Hippocampal formation (tissue), 2 donors: ENCODE measurements at regions not wholly inside any gene's neighbourhood (a gene's known extent, or its start where the extent isn't known, plus 50 kb on each side); places are given as distances from the start of the nearest gene placed in this dataset.

Source experiments
- DNase-seq, 2 donors: peaks; one replicate each; lab custom pipeline; 2025; lab: John Stamatoyannopoulos, UW

DNA sequence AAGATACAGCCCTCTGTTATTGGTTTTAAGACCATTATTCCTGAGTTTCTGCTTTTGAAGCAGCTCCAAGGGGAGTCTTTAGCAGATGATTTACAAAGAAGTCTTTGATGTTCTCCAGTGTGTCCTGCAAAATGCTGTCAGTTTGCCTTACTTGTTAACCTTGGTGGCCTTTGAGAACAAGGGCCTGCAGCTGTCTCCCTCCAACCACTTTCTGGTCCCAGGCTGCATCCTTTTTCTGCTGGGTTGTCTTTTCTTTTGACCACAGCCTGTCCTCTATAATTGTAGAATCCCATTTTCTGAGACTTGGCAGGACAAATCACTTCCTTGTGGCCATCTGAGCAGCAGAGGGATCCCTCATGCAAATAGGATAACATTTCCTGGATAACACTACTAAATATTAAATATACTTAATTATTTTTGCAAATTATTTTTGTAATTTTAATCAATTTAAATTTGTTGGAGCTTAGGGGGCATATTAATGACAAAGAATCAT is 281.4 kb downstream of the DMRT2 start:
- no peak for DNase-seq

DNA sequence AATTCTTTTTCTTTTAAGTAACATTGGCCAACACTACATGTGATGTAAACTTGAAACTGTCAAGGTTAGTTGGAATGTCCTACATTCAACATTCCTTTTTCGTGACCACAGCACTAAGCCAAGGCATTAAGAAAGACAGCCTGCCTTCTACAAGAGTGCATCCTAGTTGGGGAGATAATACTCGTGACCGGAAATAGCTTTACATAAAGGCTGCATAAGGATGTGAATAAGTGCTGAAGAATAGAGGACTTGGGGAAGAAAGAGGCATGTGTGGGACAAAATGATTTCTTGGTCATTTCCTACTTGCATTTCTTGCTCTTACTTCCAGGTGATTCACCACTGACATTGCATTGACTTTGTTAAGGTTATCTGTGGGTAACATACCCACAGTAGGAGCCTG is 282.0 kb downstream of the DMRT2 start:
- DNase-seq, result no peak

DNA sequence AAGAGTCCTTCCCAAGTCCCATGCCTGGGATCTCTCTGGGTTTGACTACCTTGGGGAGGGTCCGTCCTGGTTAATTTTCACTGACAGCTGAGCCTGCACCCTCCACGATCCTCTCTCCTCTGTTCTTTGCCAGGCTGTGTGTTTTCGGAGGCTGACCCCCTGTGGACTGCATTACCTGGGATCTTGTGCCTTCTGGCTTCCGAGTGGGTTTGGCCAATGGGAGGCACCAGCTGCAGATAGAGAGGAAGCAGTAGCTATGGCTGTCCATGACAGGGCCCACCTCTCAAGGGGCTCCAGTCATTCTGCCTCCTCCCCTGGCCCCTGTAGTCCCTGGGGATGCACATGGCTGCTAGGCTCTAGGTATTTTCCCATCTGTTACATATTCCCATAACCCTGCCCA is 285.0 kb downstream of the DMRT2 start:
- no peak for DNase-seq

DNA sequence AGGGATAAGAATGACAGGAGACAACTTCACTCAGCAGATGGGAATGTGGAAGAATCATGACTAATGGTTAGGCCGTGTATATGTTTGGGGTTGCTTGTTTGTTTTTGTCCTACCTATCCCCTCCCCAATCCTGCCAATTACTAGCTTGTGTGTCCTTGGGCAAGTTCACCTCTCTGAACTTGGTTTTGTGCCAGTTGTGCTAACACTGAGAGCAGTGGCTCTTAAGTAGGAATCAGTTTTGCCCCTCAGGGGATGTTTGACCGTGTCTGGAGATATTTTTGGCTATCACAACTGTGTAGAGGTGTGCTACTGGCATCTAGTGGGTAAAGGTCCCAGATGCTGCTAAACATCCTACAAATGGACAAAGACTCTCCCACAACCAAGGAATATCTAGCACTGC is 287.0 kb downstream of the DMRT2 start:
- no peak for DNase-seq

DNA sequence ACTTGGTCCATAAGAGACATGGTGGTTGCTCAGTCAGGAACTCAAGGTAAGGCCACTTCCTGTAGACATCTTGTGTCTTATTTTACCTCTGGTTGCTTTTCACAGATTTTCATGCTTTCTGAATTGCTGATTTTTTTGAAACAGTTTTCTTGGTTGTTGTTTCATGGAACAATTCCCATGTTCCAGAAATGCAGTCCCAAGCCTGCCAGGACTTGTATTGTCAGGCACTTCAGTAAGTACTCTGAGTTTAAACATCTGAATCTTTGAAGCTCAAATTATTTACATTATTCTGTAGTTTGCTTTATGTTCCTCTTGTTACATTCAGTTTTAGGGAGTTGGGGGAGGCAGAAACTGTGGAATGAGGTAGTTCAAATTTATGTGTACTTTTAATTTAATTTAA is 290.2 kb downstream of the DMRT2 start:
- DNase-seq, result no peak

DNA sequence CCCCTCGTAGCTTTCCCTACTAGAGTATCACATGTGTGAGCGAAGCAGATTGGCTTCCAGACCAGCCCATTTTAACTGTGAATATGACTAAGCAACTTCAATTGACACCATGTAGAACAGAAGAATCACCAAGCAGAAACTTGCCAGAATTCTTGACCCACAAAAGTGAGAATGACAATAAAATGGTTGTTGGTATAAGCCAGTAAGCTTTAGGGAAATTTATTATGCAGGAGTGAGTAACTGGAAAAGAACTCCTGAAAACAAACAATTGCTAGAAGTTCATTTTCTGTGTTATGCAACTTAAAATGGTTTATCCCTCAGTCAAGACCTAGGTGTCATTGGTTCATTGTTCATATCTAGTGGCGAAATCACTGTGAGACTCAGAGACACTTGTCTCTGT is 303.1 kb downstream of the DMRT2 start:
- no peak for DNase-seq

DNA sequence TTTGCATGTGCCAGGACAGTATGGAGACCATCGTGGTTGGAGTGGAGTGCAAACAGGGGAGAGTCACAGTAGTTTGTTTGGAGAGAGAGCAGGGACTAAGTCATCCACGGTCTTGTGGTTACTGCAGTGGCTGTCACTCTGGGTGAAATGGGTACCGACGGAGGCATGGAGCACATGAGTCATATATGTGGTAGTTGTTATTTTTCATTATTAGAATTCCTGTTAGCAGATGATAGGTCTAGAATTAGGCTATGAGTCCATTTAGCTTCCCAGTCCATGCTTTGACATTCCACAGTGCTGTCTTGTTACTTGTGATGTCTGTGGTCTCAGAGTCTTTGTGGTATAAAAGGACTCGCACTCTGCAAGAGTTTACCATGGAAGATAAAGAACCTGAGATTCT is 303.9 kb downstream of the DMRT2 start:
- no peak for DNase-seq

DNA sequence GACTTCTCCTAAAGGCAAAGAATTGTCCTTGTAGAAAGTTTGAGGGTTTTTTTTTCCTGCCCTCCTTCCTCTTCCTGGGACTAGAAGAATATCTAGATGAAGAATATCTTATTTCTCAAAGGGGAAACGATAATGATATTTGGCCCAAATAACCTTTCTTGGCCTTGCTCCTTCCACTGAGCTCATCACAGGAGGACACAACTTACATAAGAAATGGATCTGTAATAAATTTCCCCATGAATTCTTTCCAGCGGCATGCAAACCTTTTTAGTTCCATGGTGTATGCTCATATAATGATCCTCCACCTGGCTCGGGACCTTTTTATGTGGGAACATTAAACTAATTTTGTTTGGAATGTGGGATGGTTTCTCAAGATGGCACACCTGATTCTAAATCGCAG is 304.4 kb downstream of the DMRT2 start:
- no peak for DNase-seq

DNA sequence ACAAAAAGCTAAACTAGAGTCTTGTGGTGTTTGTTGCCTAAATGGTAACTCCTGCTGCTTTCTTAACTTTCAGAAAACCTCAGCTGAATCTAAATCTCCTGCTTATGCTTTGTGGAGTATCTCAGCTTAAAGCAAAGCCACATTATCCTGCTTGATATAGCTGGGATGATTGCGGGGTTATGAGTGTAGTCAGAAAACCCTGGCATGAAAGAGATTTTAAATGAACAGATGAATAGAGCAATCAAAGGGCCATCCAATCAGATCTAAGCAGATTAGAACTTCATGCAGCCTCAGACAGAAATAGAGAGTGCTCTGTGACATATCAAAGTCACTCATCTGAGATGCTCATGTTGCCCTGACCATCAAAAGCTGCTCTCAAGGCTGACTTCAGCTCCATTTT is 305.5 kb downstream of the DMRT2 start:
- no peak for DNase-seq

DNA sequence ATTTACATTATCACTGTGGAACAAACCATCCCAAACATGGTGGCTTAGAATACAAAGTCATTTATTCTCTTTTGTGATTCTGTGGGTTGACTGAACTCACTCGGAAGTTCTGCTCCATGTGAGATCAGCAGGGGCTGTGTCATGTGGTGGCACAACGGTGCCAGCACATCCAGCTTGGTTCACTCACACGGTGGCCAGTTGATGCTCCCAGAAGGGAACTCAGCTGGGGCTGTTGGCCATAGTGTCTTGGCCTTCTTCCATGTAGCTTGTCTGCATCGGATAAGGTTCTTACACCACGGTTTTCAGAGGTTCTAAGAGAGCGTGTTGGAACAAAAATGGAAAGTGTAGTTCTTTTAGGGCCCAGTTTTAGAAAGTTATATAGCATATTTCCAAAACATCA is 312.7 kb downstream of the DMRT2 start:
- no peak for DNase-seq

DNA sequence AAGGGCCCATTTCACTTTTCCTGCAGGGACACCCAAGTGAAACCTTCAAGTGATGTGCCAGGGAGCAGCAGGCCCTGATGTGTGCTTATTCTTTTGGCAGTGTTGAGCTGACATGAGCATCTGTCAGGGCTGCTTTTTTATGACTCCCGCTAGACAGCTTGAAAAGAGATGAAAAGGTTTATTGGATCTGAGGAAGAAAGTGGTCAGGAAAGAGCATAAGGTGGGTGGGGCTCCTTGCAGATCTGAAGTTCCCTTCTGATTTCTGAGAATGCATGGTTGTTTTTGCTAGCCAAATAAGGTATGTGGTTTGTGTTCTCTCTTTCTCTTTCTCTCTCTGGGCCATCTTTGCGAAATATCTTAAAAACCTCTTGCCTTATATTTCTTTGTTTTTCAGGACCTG is 316.1 kb downstream of the DMRT2 start:
- DNase-seq, result no peak

DNA sequence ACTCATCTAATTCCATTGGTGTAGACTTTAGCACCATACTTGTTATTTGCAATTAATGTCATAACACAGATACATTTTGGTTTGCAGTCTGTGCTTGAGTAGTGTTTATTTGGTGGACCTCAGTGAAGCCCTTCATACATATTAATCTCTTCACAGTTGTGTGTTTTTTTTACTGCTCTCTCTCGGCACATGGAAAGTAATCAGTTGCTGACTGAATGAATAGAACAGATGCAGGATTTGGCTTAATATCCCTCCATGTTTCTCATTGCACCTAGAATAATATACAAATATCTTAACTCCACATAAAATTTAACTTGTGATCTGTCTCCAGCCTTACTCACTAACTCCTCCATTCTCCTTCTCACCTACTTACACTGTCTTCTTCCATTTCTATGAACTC is 319.1 kb downstream of the DMRT2 start:
- no peak for DNase-seq

DNA sequence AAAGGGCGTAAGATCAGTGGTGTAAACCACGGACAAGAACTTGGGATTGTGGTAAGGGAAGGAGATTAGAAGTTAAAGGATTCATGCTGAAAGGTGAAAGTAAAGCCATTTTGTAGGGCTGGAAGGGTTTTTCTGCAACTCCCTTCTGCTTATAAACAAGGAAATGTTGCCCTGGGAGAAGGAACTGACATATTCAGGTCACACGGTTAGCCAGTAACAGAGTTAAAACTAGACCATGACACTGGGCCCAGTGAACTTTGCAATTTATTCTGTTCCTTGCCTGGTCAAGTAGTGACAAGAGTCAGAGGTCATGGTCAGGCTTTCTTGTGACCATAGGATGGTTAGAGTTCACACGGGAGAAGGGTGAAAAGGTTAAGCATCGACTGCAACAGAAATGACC is 323.3 kb downstream of the DMRT2 start:
- no peak for DNase-seq

DNA sequence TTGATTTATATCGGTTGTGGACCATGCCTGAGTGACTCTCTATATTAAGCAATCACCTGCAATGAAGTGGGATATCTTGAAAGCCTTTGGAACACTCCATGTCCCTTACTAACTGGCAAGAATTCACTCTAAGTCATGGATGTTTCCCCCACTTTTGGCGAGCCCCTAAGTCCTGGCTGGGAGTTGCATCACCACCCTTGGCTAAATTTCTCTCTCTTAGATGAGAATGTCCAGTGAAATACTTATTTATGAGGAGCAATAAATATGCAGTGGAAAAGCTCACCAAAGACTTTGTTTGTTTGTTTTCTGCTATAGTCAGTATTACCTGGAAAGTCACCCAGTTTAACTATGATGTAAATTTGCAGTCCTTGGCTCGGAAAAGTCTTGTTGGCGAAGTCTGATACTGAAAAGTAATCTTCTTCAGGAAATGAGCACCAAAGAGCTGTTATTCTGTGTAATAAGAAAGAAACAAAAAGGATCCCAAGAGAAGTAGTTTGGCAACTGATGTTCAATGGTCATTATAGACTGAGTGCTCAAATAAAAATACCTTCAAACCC is 333.8 kb downstream of the DMRT2 start:
- no peak for DNase-seq

DNA sequence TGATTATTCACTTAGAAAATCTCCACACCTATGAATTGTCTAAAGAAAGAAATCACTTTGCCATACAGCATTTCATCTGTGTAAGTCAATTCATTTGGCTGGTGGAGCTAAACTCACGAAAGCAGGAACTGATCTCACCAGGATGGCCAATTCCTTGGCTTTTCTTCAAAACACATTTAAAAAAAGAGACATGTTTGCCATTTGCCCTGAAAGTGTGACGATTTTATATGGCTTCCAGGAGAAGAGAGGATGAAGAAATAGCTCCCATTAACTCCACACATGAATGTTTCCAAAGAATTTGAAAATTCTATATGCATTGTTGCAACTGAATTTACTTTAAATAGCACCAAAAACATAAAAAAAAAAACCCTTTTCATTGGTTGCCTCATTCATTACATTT is 334.7 kb downstream of the DMRT2 start:
- no peak for DNase-seq

DNA sequence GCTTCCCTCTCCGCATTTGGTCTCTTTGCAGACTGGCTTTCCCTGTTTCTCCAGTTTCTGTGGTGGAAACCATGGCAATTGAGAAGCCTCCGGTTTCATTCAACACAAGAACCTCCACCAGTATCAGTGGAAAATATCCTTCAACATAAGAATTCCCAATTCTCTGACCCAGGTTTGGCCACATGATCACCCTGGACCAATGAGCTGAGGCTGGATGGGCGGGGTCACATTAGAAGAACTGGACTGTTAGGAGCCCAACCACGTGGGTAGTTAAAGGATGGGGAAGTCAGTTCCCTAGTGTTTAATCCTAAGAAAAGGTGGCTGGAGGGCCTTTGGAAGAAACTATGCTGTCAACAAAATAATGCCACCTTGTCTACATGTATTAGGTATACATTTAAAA is 336.3 kb downstream of the DMRT2 start:
- no peak for DNase-seq

DNA sequence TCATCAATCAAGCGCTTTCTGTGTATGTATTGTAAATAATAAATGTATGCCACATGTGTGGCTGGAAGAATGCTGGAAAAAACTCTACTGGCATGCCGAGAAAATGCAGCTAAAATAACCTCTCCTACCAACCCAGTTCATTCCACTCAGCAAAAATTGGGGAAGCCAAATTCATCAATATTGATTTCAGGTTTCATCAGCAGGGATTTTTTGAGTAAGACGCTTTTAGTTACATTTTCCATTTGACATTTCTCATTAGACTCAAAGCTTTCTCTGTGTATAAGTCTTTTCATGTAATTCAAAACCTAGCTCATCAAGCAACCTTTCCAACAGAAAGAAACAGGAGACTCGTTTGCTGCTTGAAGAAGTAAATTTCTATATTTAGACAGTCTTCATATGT is 338.1 kb downstream of the DMRT2 start:
- no peak for DNase-seq

DNA sequence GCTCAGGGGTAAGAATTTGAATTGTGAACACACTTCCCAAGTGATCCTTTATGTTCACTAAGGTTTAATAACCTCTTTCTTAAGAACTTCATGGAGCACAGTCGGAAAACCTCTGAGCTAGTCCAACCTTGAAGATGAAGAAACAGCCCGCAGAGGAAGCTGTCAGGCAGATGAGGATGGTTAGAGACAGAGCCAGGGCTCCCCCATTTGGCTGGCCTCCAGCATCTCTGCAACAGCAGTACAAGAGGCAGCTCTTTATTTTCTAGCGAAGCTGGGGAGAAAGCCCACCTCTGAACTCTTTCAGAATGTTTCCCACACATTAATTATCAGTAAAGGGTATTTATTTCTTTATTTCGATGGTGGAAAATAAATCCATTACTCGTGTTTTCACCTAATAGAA is 350.8 kb downstream of the DMRT2 start:
- no peak for DNase-seq

DNA sequence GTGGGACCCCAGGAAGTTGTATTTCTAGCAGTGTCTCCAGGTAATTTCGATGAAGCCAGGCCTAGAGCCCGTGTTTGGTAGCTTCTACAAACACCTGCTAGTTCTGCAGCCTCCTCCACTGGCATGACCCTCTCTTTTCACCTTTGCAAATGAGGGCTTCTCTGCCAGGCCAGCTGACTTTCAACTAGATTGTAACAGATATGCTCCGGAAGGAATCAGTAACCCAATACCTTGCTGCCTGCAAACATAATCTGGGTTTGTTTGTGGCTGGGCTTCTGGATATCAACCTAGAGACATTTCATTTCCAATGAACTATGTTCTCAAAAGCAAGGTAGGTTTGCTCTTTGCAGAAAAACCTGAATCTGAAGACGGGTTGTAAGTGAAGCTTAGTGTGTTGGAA is 354.8 kb downstream of the DMRT2 start:
- no peak for DNase-seq

DNA sequence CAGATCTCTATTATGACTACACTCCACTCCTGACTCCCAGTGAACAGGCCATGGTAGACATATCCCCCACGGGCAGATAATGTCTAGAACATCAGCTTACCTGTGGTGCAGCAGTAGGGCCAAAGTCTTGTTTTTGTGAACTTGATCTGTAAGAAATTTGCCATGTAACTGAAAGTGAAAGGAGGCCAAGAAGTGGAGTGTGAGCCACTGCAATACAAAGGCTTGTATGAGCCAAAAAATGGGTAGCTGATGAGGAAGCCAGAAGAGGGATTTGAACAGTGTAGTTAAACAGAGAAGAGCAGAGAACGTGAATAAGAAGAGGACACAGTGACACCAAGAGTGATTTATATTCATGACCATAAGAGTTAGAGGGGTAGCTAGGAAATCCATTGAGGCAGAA is 361.7 kb downstream of the DMRT2 start:
- DNase-seq, result no peak

DNA sequence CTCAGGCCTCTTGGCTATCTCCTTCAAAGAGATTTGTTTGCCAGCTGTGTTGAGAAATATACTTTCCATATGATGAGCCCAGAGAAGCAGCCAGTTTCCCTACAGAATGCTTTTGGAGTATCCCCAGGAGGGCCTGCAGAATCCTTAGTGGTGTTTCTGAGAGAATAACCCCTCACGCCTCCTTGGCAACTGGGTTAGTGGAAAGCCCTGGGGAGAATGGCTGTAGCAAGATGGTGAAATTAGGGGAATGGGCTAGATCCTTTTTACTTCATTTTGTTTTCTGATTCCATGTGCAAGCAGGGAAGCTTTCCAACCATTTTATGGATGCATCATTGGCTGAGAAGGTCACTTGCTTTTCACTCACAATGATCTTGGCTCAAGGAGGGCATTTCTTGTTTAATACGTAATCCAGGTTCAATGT is 364.6 kb downstream of the DMRT2 start:
- DNase-seq, result no peak

DNA sequence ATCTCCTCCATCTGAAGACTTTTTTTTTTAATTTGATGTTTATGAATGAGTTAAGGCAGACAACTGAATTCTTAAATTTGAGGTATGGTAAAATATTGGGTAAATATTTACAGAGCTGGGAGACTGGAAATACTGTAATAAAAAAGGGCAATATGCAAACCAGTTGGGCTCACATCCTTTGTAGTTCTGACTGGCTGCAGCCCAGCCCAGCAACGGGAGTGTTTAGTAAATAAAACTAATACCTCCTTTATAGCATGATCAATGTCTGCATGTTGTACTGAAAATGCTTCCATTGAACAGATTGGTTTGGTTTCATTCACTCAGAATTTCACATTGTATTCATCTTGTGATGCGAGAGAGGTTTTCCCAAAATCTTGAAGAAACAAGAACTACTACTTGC is 365.0 kb downstream of the DMRT2 start:
- DNase-seq, result no peak

DNA sequence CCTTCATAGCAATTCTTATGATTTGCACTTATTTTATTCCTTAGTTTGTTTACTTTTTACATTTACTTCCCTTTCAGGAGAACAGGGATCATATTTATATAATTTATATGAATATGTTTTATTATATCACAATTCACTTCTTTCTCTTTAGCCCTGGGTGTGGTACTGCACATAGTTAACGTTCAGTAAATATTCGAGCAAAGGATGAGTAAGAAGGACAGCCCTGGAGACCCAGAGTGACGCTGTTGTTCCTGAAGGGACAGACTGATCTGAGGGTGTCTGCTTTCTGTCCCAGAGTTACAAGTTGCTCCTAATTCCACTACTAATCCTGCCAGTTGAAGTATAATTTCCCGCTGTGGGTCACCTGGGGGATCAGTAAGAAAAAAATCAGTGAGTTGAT is 366.1 kb downstream of the DMRT2 start:
- no peak for DNase-seq

DNA sequence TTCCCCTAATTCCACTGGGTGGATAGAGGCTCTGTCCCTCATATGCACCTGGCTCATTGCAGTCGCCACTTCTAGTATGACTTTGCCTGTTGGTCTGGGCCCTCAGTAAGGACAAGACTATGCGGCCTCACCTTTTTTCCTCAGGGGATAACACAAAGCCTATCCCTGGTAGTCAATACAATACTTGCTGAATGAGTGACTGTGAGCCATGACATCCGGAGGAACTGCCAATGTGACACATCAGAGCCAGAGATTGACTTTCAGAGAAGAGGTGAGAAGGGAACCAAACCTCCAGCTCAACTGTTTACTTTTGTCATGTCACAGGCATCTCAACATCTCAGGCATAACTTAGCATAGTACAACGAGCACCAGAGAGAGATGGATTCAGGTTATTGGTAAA is 371.3 kb downstream of the DMRT2 start:
- no peak for DNase-seq

DNA sequence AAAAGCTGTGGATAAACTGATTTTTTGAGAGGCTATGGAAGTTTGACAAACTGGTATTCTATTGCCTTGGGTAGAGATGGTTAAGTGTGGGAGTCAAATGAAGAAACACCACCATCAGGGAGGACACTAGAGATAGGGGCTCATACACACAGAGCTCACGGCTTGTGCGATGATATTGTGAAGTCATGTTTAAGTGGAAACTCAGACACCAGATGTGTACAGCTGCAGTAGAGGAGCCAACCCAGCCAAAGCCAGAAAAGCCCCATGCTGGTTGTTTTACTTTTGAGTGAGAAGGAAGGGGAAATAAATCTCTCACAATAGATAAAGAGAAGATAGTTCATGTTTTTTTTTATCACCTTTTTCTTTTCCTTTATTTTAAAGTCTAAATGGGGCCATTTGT is 377.7 kb downstream of the DMRT2 start:
- no peak for DNase-seq
